ENCODE measurements at regions not wholly inside any gene's neighbourhood (a gene's known extent, or its start where the extent isn't known, plus 50 kb on each side); places are given as distances from the start of the nearest gene placed in this dataset.

DNA sequence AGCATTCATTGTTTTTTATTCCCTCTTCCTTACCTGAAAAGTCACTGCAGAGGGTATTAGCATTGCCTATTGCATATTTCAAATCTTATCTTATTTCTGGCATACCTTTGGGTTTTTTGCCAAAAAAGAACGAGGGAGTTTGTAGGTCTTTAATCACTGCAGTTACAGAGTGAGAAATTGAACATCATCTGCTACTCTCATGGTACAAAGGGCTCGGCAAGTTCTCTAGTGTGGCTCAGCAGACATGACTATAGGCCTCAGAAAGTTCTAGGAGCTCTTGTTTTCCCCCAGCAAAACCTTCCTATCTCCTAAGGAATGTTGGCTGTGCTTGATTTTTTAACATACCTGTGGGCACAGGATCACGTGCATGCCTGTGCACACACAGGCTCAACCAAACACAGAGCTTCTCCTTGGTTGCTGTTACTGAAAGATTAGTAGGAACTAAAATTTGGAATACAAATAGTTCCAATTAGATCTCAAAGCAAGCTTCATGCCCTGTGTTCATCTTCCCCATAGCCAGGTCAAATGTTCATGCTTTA, 69.7 kb downstream of the CCDC185 start:
- TF ChIP-seq, protein P1, sequence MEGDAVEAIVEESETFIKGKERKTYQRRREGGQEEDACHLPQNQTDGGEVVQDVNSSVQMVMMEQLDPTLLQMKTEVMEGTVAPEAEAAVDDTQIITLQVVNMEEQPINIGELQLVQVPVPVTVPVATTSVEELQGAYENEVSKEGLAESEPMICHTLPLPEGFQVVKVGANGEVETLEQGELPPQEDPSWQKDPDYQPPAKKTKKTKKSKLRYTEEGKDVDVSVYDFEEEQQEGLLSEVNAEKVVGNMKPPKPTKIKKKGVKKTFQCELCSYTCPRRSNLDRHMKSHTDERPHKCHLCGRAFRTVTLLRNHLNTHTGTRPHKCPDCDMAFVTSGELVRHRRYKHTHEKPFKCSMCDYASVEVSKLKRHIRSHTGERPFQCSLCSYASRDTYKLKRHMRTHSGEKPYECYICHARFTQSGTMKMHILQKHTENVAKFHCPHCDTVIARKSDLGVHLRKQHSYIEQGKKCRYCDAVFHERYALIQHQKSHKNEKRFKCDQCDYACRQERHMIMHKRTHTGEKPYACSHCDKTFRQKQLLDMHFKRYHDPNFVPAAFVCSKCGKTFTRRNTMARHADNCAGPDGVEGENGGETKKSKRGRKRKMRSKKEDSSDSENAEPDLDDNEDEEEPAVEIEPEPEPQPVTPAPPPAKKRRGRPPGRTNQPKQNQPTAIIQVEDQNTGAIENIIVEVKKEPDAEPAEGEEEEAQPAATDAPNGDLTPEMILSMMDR (IDR thresholded peaks at IDR 0.05; ENCODE audit: control insufficient read depth, extremely low read depth, insufficient read depth), result no peak
- DNase-seq (ENCODE audit: low read depth), result no peak

GRCh38 chr1:223466151-223466550, 72.9 kb downstream of the CCDC185 start:
- no peak overlapping the region for H3K4me3 ChIP-seq (ENCODE audit: low read depth, low read length)
- TF ChIP-seq, protein P1 (IDR thresholded peaks at IDR 0.05; ENCODE audit: control insufficient read depth, extremely low read depth, insufficient read depth), result no peak
- DNase-seq (ENCODE audit: low read depth), result no peak

More for the DNA sequence above, 69.7 kb downstream of the CCDC185 start:
- H3K4me3 ChIP-seq (ENCODE audit: low read depth, low read length), result no peak overlapping the region

DNA sequence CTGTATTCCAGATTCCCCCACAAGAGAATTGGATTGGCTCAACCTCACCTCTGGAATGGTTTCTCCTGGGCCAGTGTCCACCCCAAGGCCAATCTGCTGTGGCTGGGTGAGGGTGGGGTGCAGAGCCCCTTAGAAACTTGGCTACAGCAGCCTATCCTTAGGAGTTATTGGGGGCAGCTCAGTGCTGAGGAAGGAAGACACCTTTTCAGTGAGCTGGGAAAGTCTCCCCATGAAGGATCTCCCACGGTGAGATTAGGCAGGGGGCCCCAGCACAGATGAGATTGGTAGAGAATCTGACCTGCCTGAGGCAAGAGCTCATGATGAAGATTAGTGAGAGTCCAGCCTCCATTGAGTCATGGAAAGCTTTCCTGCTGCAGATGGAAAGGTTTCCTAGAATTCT, 78.4 kb downstream of the CCDC185 start:
- H3K4me3 ChIP-seq (ENCODE audit: low read depth, low read length), result no peak overlapping the region
- DNase-seq (ENCODE audit: low read depth), result no peak
- TF ChIP-seq, protein P1 (IDR thresholded peaks at IDR 0.05; ENCODE audit: control insufficient read depth, extremely low read depth, insufficient read depth), result no peak

DNA sequence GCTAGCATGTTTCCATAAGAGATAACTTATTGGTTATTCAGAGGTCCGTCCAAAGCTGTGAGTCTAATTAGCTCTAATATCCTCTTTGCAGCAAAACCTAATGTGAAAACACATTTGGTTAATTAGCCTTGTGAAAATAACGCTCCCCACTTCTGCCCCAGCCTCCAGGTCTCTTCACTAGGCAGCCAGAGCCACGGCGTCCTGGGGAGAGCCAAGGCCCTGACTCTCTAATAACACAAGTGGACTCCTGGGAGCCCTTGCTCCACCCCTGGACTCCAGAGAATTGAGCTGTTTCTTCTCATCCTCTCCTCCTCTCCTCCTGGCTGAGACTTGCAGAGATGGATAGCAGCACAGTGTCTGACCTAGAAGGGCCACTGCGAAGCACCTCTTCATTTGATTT, 78.8 kb downstream of the CCDC185 start:
- H3K4me3 ChIP-seq (ENCODE audit: low read depth, low read length), result no peak overlapping the region
- DNase-seq (ENCODE audit: low read depth), result no peak
- TF ChIP-seq, protein P1 (IDR thresholded peaks at IDR 0.05; ENCODE audit: control insufficient read depth, extremely low read depth, insufficient read depth), result no peak

GRCh38 chr1:223473601-223474344, 80.6 kb downstream of the CCDC185 start:
- no peak for DNase-seq (ENCODE audit: low read depth)
- TF ChIP-seq, protein P1 (IDR thresholded peaks at IDR 0.05; ENCODE audit: control insufficient read depth, extremely low read depth, insufficient read depth), result no peak
- no peak overlapping the region for H3K4me3 ChIP-seq (ENCODE audit: low read depth, low read length)

DNA sequence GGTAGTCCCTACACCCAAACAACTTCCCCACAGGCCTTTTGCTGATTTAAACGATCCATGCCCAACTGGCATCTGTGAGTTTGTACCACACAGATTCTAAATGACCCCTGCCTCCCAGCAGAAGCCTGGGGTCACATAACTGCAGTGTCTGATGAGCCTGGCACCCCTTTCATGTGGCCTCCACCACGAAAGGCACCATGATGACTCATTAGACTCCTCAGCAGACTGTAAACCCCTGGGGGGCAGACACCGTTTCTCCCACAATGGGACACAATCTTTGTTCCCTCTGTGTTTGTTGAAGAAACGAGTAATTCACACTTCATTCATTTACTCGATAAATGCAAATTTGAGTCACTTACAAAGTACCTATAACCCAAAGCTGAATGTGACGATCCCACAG, 81.6 kb downstream of the CCDC185 start:
- no peak for DNase-seq (ENCODE audit: low read depth)
- TF ChIP-seq, protein P1 (IDR thresholded peaks at IDR 0.05; ENCODE audit: control insufficient read depth, extremely low read depth, insufficient read depth), result no peak
- no peak overlapping the region for H3K4me3 ChIP-seq (ENCODE audit: low read depth, low read length)

DNA sequence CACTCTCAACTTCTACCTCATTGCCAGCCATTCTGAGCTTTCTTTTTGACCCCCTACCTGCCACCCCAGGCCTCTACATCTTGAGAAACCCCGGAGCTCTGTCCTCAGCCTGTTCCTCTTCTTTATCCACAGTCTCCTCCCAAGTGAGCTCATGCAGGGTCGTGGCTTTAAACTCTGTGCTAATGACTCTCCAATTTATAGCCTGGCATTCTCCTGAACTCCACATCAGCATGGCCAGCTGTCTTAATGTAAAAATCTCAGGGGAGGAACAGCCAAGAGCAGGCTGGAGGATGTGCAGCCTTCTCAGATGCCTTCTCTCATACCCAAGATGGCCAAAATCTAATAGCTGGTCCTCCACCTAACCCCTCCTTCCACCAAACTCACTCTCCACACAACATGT, 84.2 kb downstream of the CCDC185 start:
- TF ChIP-seq, protein P1 (IDR thresholded peaks at IDR 0.05; ENCODE audit: control insufficient read depth, extremely low read depth, insufficient read depth), result no peak
- H3K4me3 ChIP-seq (ENCODE audit: low read depth, low read length), result no peak overlapping the region
- no peak for DNase-seq (ENCODE audit: low read depth)

All from LNCaP clone FGC (cell line).